IMR-90 (cell line): ENCODE measurements at regions not wholly inside any gene's neighbourhood (a gene's known extent, or its start where the extent isn't known, plus 50 kb on each side); places are given as distances from the start of the nearest gene placed in this dataset.

ENCODE experiments used
- ATAC-seq: fragments of 200-7000 bp; cut with Tn5 transposase; 2 replicates; pipeline ENCODE4 v1.9.1; 2020; ENCODE audit warnings: low read depth, mild to moderate bottlenecking, moderate library complexity
- BruUV-seq: library from RNA; stranded (reverse); fragments of 400-500 nt; replicated peaks from 2 replicates; lab custom pipeline; 2021; lab: Mats Ljungman, UMichigan
- CTCF ChIA-PET: fragments of 300-600 bp; formaldehyde crosslinking; extraction: SDS; loops from one replicate; lab custom pipeline; 2021; ENCODE audit warnings: antibody characterized with exemption; lab: Yijun Ruan, JAX
- POLR2A ChIA-PET: fragments of 300-600 bp; sonication (Branson Sonifier 250); formaldehyde crosslinking; loops from one replicate; lab custom pipeline; 2022; ENCODE audit warnings: antibody characterized with exemption; ENCODE audit not compliant: unreplicated experiment; lab: Charles Lee
- DNase-seq: peaks from one replicate; pipeline ENCODE4 v3.0.0; 2013
- H2AFZ ChIP-seq: replicated peaks from 2 replicates; pipeline ENCODE3; 2013; ENCODE audit warnings: low read length, mild to moderate bottlenecking; ENCODE audit not compliant: poor library complexity
- H2AK5ac ChIP-seq: 2 replicates; pipeline ENCODE4 v1.6.1; 2013; ENCODE audit warnings: low read depth, low read length, inconsistent platforms
- H2AK9ac ChIP-seq: replicated peaks from 2 replicates; pipeline ENCODE3; 2013; ENCODE audit warnings: mild to moderate bottlenecking, low read depth, low read length, moderate library complexity; ENCODE audit not compliant: poor library complexity
- H2BK120ac ChIP-seq: 2 replicates; pipeline ENCODE4 v1.6.1; 2013; ENCODE audit warnings: low read depth, low read length, inconsistent platforms
- H2BK15ac ChIP-seq: 3 replicates; pipeline ENCODE4 v1.6.1; 2013; ENCODE audit warnings: low read depth, low read length, inconsistent platforms
- H2BK20ac ChIP-seq: 2 replicates; pipeline ENCODE4 v1.6.1; 2013; ENCODE audit warnings: low read depth, mild to moderate bottlenecking, inconsistent platforms, low read length, moderate library complexity
- H2BK5ac ChIP-seq: 2 replicates; pipeline ENCODE4 v1.6.1; 2013; ENCODE audit warnings: mild to moderate bottlenecking, low read depth, low read length, inconsistent platforms; ENCODE audit not compliant: poor library complexity, severe bottlenecking
- H3K14ac ChIP-seq: replicated peaks from 2 replicates; pipeline ENCODE4 v1.6.1; 2013; ENCODE audit warnings: low read depth, low read length, inconsistent platforms
- H3K18ac ChIP-seq: 2 replicates; pipeline ENCODE4 v1.6.1; 2013; ENCODE audit warnings: low read depth, low read length, control low read depth
- H3K23ac ChIP-seq: 2 replicates; pipeline ENCODE4 v1.6.1; 2013; ENCODE audit warnings: low read depth, low read length, inconsistent platforms
- H3K27ac ChIP-seq: 2 replicates; pipeline ENCODE4 v1.5.1; 2013; ENCODE audit warnings: mild to moderate bottlenecking, control low read depth, low read length; ENCODE audit not compliant: insufficient read depth
- H3K27me3 ChIP-seq: 2 replicates; pipeline ENCODE4 v1.6.1; 2013; ENCODE audit warnings: low read length; ENCODE audit not compliant: control insufficient read depth, insufficient read depth
- H3K36me3 ChIP-seq: 2 replicates; pipeline ENCODE4 v1.6.1; 2013; ENCODE audit warnings: low read length, mixed read lengths; ENCODE audit not compliant: control insufficient read depth, insufficient read depth
- H3K4ac ChIP-seq: 2 replicates; pipeline ENCODE4 v1.6.1; 2013; ENCODE audit warnings: low read depth, low read length, inconsistent platforms
- H3K4me1 ChIP-seq: 2 replicates; pipeline ENCODE4 v1.6.1; 2013; ENCODE audit warnings: low read length, mixed read lengths; ENCODE audit not compliant: control insufficient read depth, insufficient read depth
- H3K4me2 ChIP-seq: 2 replicates; pipeline ENCODE4 v1.6.1; 2013; ENCODE audit warnings: low read depth, mild to moderate bottlenecking, control low read depth, low read length, moderate library complexity
- H3K4me3 ChIP-seq: 2 replicates; pipeline ENCODE4 v1.5.1; 2013; ENCODE audit warnings: low read depth, mild to moderate bottlenecking, control low read depth, low read length, moderate library complexity; ENCODE audit not compliant: insufficient read depth
- H3K56ac ChIP-seq: 2 replicates; pipeline ENCODE4 v1.6.1; 2013; ENCODE audit warnings: low read length, inconsistent platforms; ENCODE audit not compliant: insufficient read depth; ENCODE audit errors: extremely low read depth
- H3K79me1 ChIP-seq, 2 experiments: 2 replicates each; pipeline ENCODE4 v1.6.1; 2013; ENCODE audit warnings: low read length in 2 of 2, inconsistent platforms in 1 of 2, low read depth in 1 of 2
- H3K9ac ChIP-seq: 2 replicates; pipeline ENCODE4 v1.6.1; 2013; ENCODE audit warnings: low read depth, low read length, control low read depth
- H3K9me1 ChIP-seq: 2 replicates; pipeline ENCODE4 v1.6.1; 2013; ENCODE audit warnings: low read length, inconsistent platforms; ENCODE audit not compliant: insufficient read depth
- H3K9me3 ChIP-seq: 2 replicates; pipeline ENCODE4 v1.6.1; 2013; ENCODE audit warnings: low read length; ENCODE audit not compliant: control insufficient read depth, insufficient read depth
- H4K20me1 ChIP-seq: 2 replicates; pipeline ENCODE4 v1.6.1; 2013; ENCODE audit warnings: low read length, inconsistent platforms; ENCODE audit not compliant: insufficient read depth
- H4K5ac ChIP-seq: 2 replicates; pipeline ENCODE4 v1.6.1; 2013; ENCODE audit warnings: mild to moderate bottlenecking, low read depth, low read length, control low read depth
- H4K8ac ChIP-seq, 2 experiments: 2 replicates each; pipeline ENCODE4 v1.6.1; 2013; ENCODE audit warnings: low read depth in 2 of 2, low read length in 2 of 2, control low read depth in 1 of 2, inconsistent platforms in 1 of 2
- H4K91ac ChIP-seq: 2 replicates; pipeline ENCODE4 v1.6.1; 2013; ENCODE audit warnings: low read depth, low read length, inconsistent platforms; ENCODE audit not compliant: insufficient read depth
- BHLHE40 ChIP-seq: fragments of 150-350 bp; IDR thresholded peaks from 2 replicates; pipeline ENCODE4 v1.6.1; 2016; ENCODE audit warnings: mild to moderate bottlenecking, low read depth, low read length
- CEBPB ChIP-seq: IDR thresholded peaks from 2 replicates; pipeline ENCODE4 v1.6.1; 2012; ENCODE audit warnings: low read depth, low read length, improper control_type of control experiment
- CHD1 ChIP-seq: IDR thresholded peaks from 2 replicates; pipeline ENCODE4 v1.6.1; 2012; ENCODE audit warnings: low read depth, low read length, improper control_type of control experiment
- CTCF ChIP-seq: conservative IDR thresholded peaks from 2 replicates; pipeline ENCODE4 v1.5.1; 2012; ENCODE audit warnings: mild to moderate bottlenecking, low read depth, low read length, improper control_type of control experiment
- ELK1 ChIP-seq: fragments of 150-350 bp; IDR thresholded peaks from 2 replicates; pipeline ENCODE4 v1.6.1; 2016; ENCODE audit warnings: low read depth, mild to moderate bottlenecking, low read length, moderate library complexity, borderline replicate concordance
- FOS ChIP-seq: fragments of 150-350 bp; IDR thresholded peaks from 2 replicates; pipeline ENCODE4 v1.6.1; 2016; ENCODE audit warnings: low read depth, low read length
- MAFK ChIP-seq: IDR thresholded peaks from 2 replicates; pipeline ENCODE4 v1.6.1; 2012; ENCODE audit warnings: low read depth, low read length, improper control_type of control experiment
- MAZ ChIP-seq: IDR thresholded peaks from 2 replicates; pipeline ENCODE4 v1.6.1; 2012; ENCODE audit warnings: low read depth, mild to moderate bottlenecking, low read length, improper control_type of control experiment, moderate library complexity, borderline replicate concordance
- MXI1 ChIP-seq: IDR thresholded peaks from 2 replicates; pipeline ENCODE4 v1.6.1; 2012; ENCODE audit warnings: low read depth, mild to moderate bottlenecking, low read length, moderate library complexity, borderline replicate concordance
- NFE2L2 ChIP-seq: fragments of 150-350 bp; IDR thresholded peaks from 2 replicates; pipeline ENCODE4 v1.6.1; 2016; ENCODE audit warnings: low read depth, mild to moderate bottlenecking, low read length
- POLR2A ChIP-seq: IDR thresholded peaks from 2 replicates; pipeline ENCODE4 v1.6.1; 2012; ENCODE audit warnings: mild to moderate bottlenecking, low read depth, low read length
- RAD21 ChIP-seq: IDR thresholded peaks from 2 replicates; pipeline ENCODE4 v1.6.1; 2012; ENCODE audit warnings: low read length, improper control_type of control experiment
- RCOR1 ChIP-seq: IDR thresholded peaks from 2 replicates; pipeline ENCODE4 v1.6.1; 2012; ENCODE audit warnings: mild to moderate bottlenecking, low read length, improper control_type of control experiment; ENCODE audit not compliant: insufficient replicate concordance
- RFX5 ChIP-seq: IDR thresholded peaks from 2 replicates; pipeline ENCODE4 v1.8.0; 2012; ENCODE audit warnings: low read depth, mild to moderate bottlenecking, low read length, moderate library complexity
- SMC3 ChIP-seq: fragments of 150-350 bp; IDR thresholded peaks from 2 replicates; pipeline ENCODE4 v1.6.1; 2016; ENCODE audit warnings: low read depth, mild to moderate bottlenecking, antibody characterized with exemption, low read length, moderate library complexity
- USF2 ChIP-seq: fragments of 150-350 bp; IDR thresholded peaks from 2 replicates; pipeline ENCODE4 v1.6.1; 2017; ENCODE audit warnings: mild to moderate bottlenecking, antibody characterized with exemption, low read length, low read depth
- WGBS, 2 experiments: methylation state at CpG; one replicate each; pipeline versions ENCODE4 v1.1.5 to v1.1.7; 2013; ENCODE audit warnings: missing lambda C conversion rate in 2 of 2; ENCODE audit not compliant: insufficient read length in 1 of 2; ENCODE audit errors: extremely low coverage in 2 of 2; 5-methylcytosine and 5-hydroxymethylcytosine counted together
- dilution Hi-C: fragments of 300-500 bp; cut with HindIII; formaldehyde crosslinking; loops from one replicate; pipeline ENCODE4 v1.14.3; 2018; ENCODE audit warnings: low sequenced_read_pairs; ENCODE audit not compliant: unreplicated experiment
- in situ Hi-C: fragments of 300-500 bp; cut with MboI; formaldehyde crosslinking; loops from 3 replicates; pipeline ENCODE4 v1.14.3; 2019; ENCODE audit warnings: low sequenced_read_pairs, inconsistent platforms, mixed read lengths
- intact Hi-C: fragments of 100-400 bp; cut with micrococcal nuclease; formaldehyde crosslinking; loops from 2 replicates; pipeline ENCODE4 v1.10.0; 2022

GRCh38 chr5:6253281-6253680 lies 125.1 kb downstream of the MED10 start:
- intact Hi-C loops (no loop called here), in situ Hi-C loops (no loop called here), dilution Hi-C loops (no loop called here)
- H4K5ac ChIP-seq, result no peak overlapping the region
- no peak overlapping the region for H2BK20ac ChIP-seq
- no peak overlapping the region for H3K4me3 ChIP-seq
- ChIA-PET CTCF (no interaction called here), POLR2A (no interaction called here)
- no peak overlapping the region for H3K18ac ChIP-seq
- H3K27me3 ChIP-seq, result no peaks in the 10 kb centered on the region
- no peak overlapping the region for H2AK5ac ChIP-seq
- H2AFZ ChIP-seq, result no peak overlapping the region
- H3K4me1 ChIP-seq, result no peaks in the 10 kb centered on the region
- H4K20me1 ChIP-seq, result no peaks in the 10 kb centered on the region
- no peak overlapping the region for H2BK120ac ChIP-seq
- no peaks in the 10 kb centered on the region for H3K9me1 ChIP-seq
- H3K14ac ChIP-seq, result no peak overlapping the region
- H2BK5ac ChIP-seq, result no peak overlapping the region
- no peak overlapping the region for H3K27ac ChIP-seq
- no peak overlapping the region for H3K4me2 ChIP-seq
- no peak overlapping the region for H2BK15ac ChIP-seq
- no peak overlapping the region for H2AK9ac ChIP-seq
- no peak overlapping the region for H4K91ac ChIP-seq
- H3K9me3 ChIP-seq, result peaks cover 30% of the 10 kb centered on the region
- H3K56ac ChIP-seq, result no peak overlapping the region
- ATAC-seq, result no peak
- BruUV-seq, result no TSS peak
- no peak for DNase-seq
- H3K23ac ChIP-seq, result no peak overlapping the region
- no peak overlapping the region for H3K9ac ChIP-seq
- TF ChIP-seq CTCF (no peak), MXI1 (no peak), NFE2L2 (no peak), POLR2A (no peak), BHLHE40 (no peak), MAFK (no peak), RAD21 (no peak), SMC3 (no peak), RCOR1 (no peak), CHD1 (no peak), ELK1 (no peak), RFX5 (no peak), MAZ (no peak), USF2 (no peak), FOS (no peak), CEBPB (no peak)
- no peaks in the 10 kb centered on the region for H3K36me3 ChIP-seq
- H3K4ac ChIP-seq, result no peak overlapping the region
- no peaks in the 10 kb centered on the region for H3K79me1 ChIP-seq
- WGBS, 2 experiments, result 17% methylated on average over 4 of the region's 5 CpGs; no CpG with 5 or more reads in 1 of the 2 experiments
- no peak overlapping the region for H4K8ac ChIP-seq
